ENCODE measurements at regions not wholly inside any gene's neighbourhood (a gene's known extent, or its start where the extent isn't known, plus 50 kb on each side); places are given as distances from the start of the nearest gene placed in this dataset.

DNA sequence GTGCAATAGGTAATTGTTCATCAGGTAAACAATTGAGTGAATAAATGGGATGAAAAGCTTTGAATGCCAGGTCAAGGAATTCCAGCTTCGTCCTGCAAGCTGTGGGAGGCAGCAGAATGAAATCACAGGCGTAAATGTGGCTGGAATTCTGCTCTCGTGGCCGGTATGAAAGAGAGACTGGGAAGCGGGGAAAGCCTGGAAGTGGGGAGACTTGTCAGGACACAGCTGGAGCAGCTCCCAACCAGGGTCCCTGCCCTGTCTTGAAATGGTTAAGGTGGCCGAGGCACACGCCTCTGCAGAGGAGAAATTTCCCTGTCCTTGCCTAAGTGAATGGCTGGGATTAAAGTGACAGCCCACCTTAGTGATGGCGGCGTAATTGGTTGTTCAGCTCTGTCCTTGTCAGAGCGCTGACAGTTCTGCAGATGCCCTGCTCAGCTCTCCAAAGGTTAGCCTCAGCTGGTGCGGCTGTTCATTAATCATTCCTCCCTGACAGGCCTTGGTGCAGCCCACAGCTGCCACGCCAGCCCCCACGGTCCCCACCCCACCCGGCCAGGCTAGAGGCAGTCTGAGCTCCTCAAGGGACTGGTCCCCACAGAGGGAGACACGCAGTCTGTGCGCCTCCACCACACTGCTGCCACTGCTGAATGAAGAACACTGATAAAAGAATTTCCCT is 398.3 kb upstream of the POU3F1 start:
- TF ChIP-seq SIN3A (IDR thresholded peaks at IDR 0.05; ENCODE audit: borderline replicate concordance, insufficient read depth, low read length) (no peak), POLR2AphosphoS5 (IDR thresholded peaks at IDR 0.05; ENCODE audit: low read depth, low read length) (no peak), FOXP2 (optimal IDR thresholded peaks at IDR 0.05; ENCODE audit: borderline replicate concordance, extremely low read depth, extremely low read length, insufficient read depth) (no peak), TAF1 (IDR thresholded peaks at IDR 0.05; ENCODE audit: borderline replicate concordance, insufficient read depth, low read length) (no peak)
- TF ChIP-seq, protein P1, sequence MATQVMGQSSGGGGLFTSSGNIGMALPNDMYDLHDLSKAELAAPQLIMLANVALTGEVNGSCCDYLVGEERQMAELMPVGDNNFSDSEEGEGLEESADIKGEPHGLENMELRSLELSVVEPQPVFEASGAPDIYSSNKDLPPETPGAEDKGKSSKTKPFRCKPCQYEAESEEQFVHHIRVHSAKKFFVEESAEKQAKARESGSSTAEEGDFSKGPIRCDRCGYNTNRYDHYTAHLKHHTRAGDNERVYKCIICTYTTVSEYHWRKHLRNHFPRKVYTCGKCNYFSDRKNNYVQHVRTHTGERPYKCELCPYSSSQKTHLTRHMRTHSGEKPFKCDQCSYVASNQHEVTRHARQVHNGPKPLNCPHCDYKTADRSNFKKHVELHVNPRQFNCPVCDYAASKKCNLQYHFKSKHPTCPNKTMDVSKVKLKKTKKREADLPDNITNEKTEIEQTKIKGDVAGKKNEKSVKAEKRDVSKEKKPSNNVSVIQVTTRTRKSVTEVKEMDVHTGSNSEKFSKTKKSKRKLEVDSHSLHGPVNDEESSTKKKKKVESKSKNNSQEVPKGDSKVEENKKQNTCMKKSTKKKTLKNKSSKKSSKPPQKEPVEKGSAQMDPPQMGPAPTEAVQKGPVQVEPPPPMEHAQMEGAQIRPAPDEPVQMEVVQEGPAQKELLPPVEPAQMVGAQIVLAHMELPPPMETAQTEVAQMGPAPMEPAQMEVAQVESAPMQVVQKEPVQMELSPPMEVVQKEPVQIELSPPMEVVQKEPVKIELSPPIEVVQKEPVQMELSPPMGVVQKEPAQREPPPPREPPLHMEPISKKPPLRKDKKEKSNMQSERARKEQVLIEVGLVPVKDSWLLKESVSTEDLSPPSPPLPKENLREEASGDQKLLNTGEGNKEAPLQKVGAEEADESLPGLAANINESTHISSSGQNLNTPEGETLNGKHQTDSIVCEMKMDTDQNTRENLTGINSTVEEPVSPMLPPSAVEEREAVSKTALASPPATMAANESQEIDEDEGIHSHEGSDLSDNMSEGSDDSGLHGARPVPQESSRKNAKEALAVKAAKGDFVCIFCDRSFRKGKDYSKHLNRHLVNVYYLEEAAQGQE (IDR thresholded peaks at IDR 0.05; ENCODE audit: insufficient read depth in 1 of 2, low read depth in 2 of 2, low read length in 2 of 2): no peak

DNA sequence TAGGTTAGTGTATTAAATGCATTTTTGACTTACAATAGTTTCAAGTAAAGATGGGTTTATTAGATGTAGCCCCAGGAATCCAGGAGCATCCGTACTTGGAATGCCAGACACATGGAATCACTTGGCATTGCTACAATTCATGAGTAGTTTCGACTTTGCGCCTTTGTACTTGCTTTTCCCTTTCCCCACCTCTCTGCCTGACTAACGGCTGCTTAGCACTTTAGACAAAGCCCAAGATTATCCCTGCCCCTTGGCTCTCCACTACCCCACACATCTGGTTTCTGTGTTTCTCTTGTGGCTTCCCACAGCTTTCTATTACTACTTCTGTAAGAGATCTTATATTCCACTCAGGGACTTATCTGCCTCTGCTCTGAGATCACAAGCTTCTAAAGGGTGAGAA is 397.7 kb upstream of the POU3F1 start:
- TF ChIP-seq POLR2AphosphoS5 (IDR thresholded peaks at IDR 0.05; ENCODE audit: low read depth, low read length) (no peak), TAF1 (IDR thresholded peaks at IDR 0.05; ENCODE audit: borderline replicate concordance, insufficient read depth, low read length) (no peak), SIN3A (IDR thresholded peaks at IDR 0.05; ENCODE audit: borderline replicate concordance, insufficient read depth, low read length) (no peak), FOXP2 (optimal IDR thresholded peaks at IDR 0.05; ENCODE audit: borderline replicate concordance, extremely low read depth, extremely low read length, insufficient read depth) (no peak)
- TF ChIP-seq, protein P1 (IDR thresholded peaks at IDR 0.05; ENCODE audit: insufficient read depth in 1 of 2, low read depth in 2 of 2, low read length in 2 of 2): no peak

DNA sequence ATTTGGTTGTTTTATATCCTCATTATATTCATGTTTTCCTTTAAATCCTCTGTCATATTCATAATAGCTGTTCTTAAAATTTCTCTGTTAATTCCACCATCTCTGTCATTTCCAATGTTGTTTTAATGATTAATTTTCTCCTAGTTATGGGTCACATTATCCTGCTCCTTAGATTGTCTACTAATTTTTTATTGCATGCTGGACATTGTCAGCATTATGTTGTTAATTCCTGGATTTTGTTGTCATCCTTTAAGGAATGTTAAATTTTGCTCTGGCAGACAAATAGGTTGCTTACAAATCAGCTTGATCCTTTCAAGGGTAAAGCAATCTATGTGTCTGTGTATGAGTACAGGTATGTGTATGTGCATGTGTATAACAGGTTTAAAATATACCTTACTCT is 393.8 kb upstream of the POU3F1 start:
- TF ChIP-seq, protein P1 (IDR thresholded peaks at IDR 0.05; ENCODE audit: insufficient read depth in 1 of 2, low read depth in 2 of 2, low read length in 2 of 2): no peak
- TF ChIP-seq TAF1 (IDR thresholded peaks at IDR 0.05; ENCODE audit: borderline replicate concordance, insufficient read depth, low read length) (no peak), FOXP2 (optimal IDR thresholded peaks at IDR 0.05; ENCODE audit: borderline replicate concordance, extremely low read depth, extremely low read length, insufficient read depth) (no peak), POLR2AphosphoS5 (IDR thresholded peaks at IDR 0.05; ENCODE audit: low read depth, low read length) (no peak)

DNA sequence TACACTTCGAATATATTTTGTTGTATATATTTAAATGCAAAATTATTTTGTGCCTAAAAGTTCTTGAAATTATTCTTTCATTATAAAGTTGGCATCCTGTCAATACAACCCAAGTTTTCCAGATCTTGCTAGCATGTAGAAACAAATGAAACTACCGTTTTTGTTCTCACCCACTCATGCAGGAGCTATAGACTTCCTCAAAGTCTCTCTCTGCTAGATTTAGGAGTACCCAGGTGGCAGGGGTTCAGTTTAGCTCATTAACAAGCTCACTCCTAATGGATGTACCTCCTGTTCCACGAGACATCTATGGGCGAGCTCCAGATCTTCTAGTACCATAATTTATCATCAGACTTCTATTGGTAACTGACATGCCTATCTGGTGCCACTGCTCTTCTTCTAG is 390.2 kb upstream of the POU3F1 start:
- TF ChIP-seq POLR2AphosphoS5 (IDR thresholded peaks at IDR 0.05; ENCODE audit: low read depth, low read length): no peak
- TF ChIP-seq, protein P1 (IDR thresholded peaks at IDR 0.05; ENCODE audit: insufficient read depth in 1 of 2, low read depth in 2 of 2, low read length in 2 of 2): no peak
- TF ChIP-seq SIN3A (IDR thresholded peaks at IDR 0.05; ENCODE audit: borderline replicate concordance, insufficient read depth, low read length): no peak
- TF ChIP-seq TAF1 (IDR thresholded peaks at IDR 0.05; ENCODE audit: borderline replicate concordance, insufficient read depth, low read length): no peak
- no peak for TF ChIP-seq FOXP2 (optimal IDR thresholded peaks at IDR 0.05; ENCODE audit: borderline replicate concordance, extremely low read depth, extremely low read length, insufficient read depth)

Measured in PFSK-1 (cell line).